Fibroblast of mammary gland (primary cell): ENCODE measurements at regions not wholly inside any gene's neighbourhood (a gene's known extent, or its start where the extent isn't known, plus 50 kb on each side); places are given as distances from the start of the nearest gene placed in this dataset.

ENCODE experiments used
- DNase-seq: peaks from one replicate; pipeline ENCODE4 v3.0.0-alpha.2; 2010; ENCODE audit warnings: low read depth
- H3K4me3 ChIP-seq: 2 replicates; pipeline ENCODE4 v1.5.1; 2011; ENCODE audit warnings: low read depth, mild to moderate bottlenecking, low read length, moderate library complexity; ENCODE audit not compliant: control insufficient read depth
- TF ChIP-seq, protein P1 (sequence below): conservative IDR thresholded peaks from 2 replicates; pipeline ENCODE4 v1.5.1; 2011; ENCODE audit warnings: low read depth, low read length, inconsistent platforms; ENCODE audit not compliant: control insufficient read depth, insufficient read depth

DNA sequence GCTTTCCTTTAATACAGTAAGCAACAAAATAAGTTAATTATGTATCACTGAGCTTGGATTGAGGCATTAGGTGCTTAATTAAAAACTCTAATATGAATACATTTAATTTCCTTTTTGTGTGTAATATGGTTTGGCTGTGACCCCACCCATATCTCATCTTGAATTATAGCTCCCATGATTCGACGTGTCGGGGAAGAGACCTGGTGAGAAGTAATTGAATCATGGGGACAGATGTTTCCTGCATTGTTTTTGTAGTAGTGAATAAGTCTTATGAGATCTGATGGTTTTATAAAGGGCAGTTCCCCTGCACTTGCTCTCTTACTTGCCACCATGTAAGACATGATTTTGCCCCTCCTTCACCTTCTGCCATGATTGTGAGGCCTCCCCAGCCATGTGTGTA, 325.4 kb upstream of the CDH7 start:
- H3K4me3 ChIP-seq: no peak overlapping the region
- DNase-seq: no peak
- TF ChIP-seq, protein P1, sequence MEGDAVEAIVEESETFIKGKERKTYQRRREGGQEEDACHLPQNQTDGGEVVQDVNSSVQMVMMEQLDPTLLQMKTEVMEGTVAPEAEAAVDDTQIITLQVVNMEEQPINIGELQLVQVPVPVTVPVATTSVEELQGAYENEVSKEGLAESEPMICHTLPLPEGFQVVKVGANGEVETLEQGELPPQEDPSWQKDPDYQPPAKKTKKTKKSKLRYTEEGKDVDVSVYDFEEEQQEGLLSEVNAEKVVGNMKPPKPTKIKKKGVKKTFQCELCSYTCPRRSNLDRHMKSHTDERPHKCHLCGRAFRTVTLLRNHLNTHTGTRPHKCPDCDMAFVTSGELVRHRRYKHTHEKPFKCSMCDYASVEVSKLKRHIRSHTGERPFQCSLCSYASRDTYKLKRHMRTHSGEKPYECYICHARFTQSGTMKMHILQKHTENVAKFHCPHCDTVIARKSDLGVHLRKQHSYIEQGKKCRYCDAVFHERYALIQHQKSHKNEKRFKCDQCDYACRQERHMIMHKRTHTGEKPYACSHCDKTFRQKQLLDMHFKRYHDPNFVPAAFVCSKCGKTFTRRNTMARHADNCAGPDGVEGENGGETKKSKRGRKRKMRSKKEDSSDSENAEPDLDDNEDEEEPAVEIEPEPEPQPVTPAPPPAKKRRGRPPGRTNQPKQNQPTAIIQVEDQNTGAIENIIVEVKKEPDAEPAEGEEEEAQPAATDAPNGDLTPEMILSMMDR: no peak

DNA sequence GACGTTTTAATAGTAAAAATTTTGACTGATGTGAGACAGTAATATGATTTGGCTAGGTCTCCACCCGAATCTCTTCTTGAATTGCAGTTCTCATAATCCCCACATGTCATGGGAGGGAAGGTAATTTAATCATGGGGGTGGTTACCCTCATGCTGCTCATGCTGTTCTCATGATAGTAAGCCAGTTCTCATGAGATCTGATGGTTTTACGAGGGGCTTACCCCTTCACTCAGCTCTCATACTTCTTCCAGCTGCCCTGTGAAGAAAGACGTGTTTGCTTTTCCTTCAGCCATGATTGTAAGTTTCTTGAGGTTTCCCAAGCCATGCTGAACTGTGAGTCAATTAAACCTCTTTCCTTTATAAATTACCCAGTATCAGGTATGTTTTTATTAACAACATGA, 327.0 kb upstream of the CDH7 start:
- no peak for DNase-seq
- H3K4me3 ChIP-seq: no peak overlapping the region
- TF ChIP-seq, protein P1: no peak

DNA sequence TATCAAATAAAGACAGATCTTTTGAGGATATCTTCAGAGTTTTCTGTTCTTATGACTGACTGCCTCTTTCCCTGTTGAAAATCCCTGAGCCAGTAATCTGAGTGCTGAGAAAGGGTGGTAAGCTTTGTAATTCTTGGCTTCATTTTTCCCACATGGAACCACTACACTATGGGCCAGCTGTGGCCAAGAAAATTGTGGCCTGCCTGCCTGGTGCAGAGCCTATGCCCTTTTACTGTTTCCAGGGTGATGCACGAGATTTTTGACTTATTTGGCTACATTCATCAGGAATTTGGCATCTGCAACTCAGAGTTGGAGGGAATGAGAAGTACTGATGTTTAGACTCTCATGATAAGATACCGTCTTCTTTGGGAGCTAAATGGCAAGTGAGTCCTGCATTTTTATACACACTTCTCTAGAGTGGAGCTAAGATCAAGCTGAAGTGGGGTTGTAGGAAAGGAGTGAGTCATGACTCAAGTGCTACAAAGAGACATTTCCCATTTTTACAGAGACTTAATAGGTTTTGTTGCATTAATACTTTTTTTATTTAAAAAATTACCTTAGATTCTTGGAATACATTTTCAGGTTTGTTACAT, 328.2 kb upstream of the CDH7 start:
- TF ChIP-seq, protein P1: no peak
- no peak for DNase-seq

DNA sequence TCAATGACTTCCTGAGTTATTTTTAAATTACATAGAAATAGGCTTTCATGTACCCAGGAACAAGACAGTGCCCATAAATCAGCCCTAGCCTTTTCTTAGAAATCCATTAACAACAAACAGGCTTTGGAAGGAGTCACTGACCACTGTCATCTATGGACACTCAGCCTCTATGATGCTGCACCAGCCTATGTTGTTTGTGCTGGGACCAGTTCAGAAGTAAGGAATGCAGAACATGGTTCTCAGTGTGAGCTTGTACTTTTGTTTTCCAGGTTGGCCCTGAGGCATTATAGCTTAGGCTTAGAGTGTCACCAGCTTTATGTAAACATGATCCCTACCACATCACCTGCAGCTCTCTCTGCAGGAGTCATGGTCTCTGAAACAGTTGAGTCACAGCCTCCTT, 335.7 kb upstream of the CDH7 start:
- no peak for DNase-seq
- H3K4me3 ChIP-seq: no peak overlapping the region
- TF ChIP-seq, protein P1: no peak

More for the DNA sequence above, 328.2 kb upstream of the CDH7 start:
- no peak overlapping the region for H3K4me3 ChIP-seq

DNA sequence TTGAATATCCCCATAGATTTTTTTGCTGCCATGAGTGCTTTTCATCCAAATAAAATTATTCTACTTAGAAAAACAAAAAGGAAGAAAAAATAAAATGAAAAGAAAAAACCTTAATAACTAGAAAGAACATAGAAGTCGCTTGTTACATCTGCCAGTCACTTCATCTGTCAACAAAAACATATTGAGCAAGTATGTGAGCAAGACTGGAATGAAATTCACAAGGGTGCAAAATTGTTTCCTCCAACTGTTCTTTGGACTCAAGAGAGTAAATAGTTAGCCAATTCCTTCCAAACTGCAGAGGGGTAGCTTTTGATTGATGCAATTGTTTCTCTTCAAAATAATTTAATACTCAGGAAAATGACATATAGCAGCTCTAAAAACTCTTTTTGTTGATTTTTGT, 336.3 kb upstream of the CDH7 start:
- H3K4me3 ChIP-seq: no peak overlapping the region
- TF ChIP-seq, protein P1: no peak
- DNase-seq: no peak

DNA sequence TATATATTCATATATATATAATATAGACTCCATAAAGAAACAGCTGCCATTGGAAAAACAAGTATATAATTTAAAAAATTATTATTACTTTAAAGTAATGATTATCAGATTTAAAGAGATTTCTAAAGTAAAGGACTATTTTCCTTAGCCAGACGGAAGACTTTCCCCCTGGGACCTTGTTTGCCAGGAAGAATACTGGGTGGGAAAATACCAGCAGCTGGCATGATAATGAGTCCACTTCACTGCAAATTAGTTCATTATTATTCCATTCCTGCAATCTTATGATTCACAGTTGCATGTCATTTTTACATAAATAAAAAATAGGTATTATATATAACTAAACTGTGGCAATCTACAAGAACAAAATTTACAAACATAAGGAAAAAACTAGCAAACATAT, 339.8 kb upstream of the CDH7 start:
- no peak overlapping the region for H3K4me3 ChIP-seq
- TF ChIP-seq, protein P1: no peak
- no peak for DNase-seq

DNA sequence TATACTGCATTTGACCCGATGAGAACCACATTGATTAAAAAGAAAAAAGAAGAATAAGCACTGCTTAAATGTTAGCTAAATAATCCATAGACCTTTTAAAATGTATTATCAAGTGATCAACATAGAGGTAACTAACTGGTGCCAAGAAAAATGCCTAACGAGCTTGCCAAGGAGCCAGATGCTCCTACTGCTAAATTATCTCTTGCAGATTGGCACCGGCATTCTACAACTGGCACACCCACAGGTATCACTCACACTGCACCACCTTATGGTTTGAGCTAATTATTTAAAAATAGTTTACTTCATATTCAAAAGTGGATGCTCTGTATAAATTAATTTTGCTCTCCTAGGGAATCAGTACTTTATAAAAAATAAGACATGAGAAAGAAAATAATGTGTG, 341.6 kb upstream of the CDH7 start:
- DNase-seq: no peak
- H3K4me3 ChIP-seq: no peak overlapping the region
- TF ChIP-seq, protein P1: no peak
